Retinal pigment epithelial cell (primary cell): ENCODE measurements at regions not wholly inside any gene's neighbourhood (a gene's known extent, or its start where the extent isn't known, plus 50 kb on each side); places are given as distances from the start of the nearest gene placed in this dataset.

Experiments
- DNase-seq: peaks from one replicate; pipeline ENCODE4 v3.0.0-alpha.2; 2010; ENCODE audit warnings: low read depth
- H3K4me3 ChIP-seq: 2 replicates; pipeline ENCODE4 v1.5.1; 2011; ENCODE audit warnings: mild to moderate bottlenecking, low read length, control low read depth, moderate library complexity
- TF ChIP-seq, protein P1 (sequence below): conservative IDR thresholded peaks from 2 replicates; pipeline ENCODE4 v1.5.1; 2011; ENCODE audit warnings: low read depth, low read length, control low read depth, inconsistent platforms

DNA sequence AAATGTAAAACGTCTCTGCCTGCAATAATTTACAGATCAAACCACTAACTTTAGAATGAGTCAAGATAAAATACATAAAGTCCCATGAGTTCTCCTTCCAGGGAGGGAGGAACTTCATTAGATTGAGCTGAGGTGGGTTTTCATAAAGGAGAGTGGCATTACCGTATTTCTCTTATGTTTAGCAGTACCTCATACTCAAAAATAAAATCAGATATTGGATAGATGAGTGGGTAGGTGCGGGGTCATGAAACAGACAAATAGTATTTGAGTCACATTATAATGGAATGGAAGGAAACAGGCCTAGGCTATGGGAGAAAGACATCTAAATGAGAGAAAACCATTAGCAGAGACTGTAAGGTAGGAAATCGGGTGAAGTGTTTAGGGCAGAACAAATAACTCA is 166.1 kb upstream of the SMLR1 start:
- H3K4me3 ChIP-seq = no peak overlapping the region
- no peak for DNase-seq
- TF ChIP-seq, protein P1, sequence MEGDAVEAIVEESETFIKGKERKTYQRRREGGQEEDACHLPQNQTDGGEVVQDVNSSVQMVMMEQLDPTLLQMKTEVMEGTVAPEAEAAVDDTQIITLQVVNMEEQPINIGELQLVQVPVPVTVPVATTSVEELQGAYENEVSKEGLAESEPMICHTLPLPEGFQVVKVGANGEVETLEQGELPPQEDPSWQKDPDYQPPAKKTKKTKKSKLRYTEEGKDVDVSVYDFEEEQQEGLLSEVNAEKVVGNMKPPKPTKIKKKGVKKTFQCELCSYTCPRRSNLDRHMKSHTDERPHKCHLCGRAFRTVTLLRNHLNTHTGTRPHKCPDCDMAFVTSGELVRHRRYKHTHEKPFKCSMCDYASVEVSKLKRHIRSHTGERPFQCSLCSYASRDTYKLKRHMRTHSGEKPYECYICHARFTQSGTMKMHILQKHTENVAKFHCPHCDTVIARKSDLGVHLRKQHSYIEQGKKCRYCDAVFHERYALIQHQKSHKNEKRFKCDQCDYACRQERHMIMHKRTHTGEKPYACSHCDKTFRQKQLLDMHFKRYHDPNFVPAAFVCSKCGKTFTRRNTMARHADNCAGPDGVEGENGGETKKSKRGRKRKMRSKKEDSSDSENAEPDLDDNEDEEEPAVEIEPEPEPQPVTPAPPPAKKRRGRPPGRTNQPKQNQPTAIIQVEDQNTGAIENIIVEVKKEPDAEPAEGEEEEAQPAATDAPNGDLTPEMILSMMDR = no peak

DNA sequence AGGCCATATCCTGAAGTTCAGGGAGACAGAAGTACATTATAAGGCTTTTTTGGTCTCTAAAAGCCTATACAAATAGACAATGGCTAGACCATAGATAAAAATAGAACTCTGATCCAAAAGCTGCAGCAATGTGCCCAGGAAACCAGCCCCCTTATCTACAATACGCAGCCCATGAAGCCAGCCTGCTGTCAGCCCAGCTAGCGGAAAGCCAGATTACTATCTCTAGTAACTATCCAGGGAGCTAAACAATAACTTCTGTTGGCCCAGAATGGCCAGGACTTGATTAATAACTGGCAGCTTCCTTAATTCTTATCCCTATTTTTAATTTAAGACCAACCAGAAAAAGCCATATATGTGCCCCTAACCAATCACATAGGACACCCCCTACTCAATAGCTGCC is 160.4 kb upstream of the SMLR1 start:
- no peak overlapping the region for H3K4me3 ChIP-seq
- no peak for DNase-seq
- TF ChIP-seq, protein P1 = no peak

DNA sequence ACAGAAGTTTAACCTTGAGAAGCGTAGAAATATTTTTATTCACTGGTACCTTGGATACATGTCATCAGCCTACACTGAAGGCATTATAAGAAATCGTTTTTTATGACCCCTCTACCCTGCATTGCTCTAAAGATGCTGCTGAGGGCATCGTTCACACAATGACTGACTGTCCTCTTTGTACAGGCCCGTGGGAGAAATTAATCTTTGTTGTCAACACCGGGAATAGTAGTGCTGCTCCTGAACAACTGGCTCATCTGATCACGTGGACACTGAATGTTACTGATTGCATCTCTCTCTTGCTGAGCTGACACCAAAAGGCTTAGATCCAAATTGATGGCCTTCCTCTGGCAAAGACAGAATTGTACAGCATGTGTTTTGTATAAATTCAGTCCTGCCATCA is 157.1 kb upstream of the SMLR1 start:
- DNase-seq = no peak
- TF ChIP-seq, protein P1 = no peak
- no peak overlapping the region for H3K4me3 ChIP-seq

DNA sequence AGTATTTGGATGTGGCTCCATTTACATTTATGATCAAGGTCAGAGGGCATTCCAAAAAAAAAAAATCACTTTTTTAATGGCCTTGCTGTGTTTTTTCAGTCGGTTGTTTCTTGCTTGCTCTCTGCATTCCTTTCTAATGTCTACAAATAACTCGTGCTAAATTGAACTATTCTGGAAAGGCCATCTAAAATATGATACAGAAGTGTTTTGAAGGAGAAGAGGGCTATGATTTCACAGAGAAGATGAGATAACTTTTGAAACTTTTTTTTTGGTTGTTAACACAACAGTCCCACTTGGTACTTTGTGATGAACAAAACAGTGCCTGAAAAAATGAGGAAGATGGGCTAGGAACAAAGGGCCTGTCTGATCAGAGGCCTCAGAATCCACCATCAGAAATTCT is 156.1 kb upstream of the SMLR1 start:
- TF ChIP-seq, protein P1 = no peak
- no peak for DNase-seq
- H3K4me3 ChIP-seq = no peak overlapping the region

DNA sequence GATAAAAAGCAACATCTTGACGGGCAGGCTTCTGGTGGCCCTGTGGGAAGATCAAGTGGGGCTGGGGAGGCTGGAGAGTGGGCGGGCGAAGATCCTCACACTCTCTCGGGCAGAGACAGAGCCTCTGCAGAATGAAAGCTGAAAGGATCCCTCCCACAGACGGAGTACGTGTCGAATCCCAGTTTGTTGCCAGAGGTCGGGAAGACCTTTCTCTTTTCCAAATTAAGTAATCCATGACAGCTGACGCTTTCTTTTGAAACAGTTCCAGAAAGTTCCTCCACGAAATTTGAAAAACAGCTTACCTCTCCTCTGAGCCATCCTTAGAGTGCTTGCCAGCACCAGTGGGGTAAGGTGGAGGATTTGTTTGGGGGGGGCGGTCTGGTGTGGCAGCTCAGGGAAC is 155.6 kb upstream of the SMLR1 start:
- TF ChIP-seq, protein P1 = no peak
- DNase-seq = no peak
- H3K4me3 ChIP-seq = no peak overlapping the region

DNA sequence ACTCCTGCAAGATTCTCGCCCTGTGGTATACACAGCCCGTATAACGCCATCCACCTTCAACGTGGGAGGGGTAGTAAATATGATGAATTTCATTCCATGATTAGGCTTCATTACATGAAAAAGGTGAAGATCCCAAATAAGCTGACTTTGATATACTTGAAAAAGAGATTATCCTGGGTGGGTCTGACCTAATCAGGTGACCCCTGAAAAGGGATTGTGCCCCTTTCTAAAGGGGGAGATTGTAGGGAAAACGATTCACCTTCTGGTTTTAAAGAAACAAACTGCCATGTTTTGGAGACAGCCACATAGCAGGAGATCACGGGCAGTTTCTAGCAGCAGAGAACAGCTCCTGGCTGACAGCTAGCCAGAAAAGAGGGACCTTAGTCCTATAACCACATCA is 155.1 kb upstream of the SMLR1 start:
- DNase-seq = no peak
- TF ChIP-seq, protein P1 = no peak
- no peak overlapping the region for H3K4me3 ChIP-seq

DNA sequence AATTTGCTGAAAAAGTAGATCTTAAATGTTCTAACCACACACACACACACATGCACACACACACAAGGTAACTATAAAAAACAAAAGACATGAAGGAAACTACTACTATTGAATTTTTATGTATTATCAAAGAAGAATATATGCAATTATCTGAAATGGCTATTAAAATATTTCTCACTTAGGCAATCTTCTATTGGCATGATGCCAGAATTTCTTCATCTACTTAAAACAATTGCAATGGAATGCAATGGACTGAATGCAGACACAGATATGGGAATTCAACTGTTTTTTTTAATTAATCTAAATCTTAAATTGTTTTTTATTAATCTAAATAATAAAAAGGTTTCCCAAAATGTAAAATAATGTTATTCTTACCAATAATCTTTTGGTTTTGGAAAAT is 152.6 kb upstream of the SMLR1 start:
- TF ChIP-seq, protein P1 = no peak
- peak; percentile 30 for DNase-seq
- H3K4me3 ChIP-seq = no peak overlapping the region
